ENCODE measurements at regions not wholly inside any gene's neighbourhood (a gene's known extent, or its start where the extent isn't known, plus 50 kb on each side); places are given as distances from the start of the nearest gene placed in this dataset.
"Not testable (repeated sequence)": the region's sequence is repeated elsewhere in the genome, so short reads cannot be mapped to it uniquely, and the experiment has no call there.

- Histone ChIP-seq H3K27me3 (no peaks in the 10 kb centered on the region), H3K4me3 (no peak overlapping the region), H3K9me3 (no peaks in the 10 kb centered on the region), H3K27ac (no peak overlapping the region), H3K36me3 (no peaks in the 10 kb centered on the region), H3K4me1 (no peaks in the 10 kb centered on the region)
- TF ChIP-seq CTCF (IDR thresholded peaks at IDR 0.05), result no peak
- DNase-seq, result no peak
- no peak for ATAC-seq
- intact Hi-C loops (cut with DNase I), result no loop called here
These were observed 185.5 kb upstream of the ZSWIM2 start for GRCh38 chr2:187034434-187034833.

GRCh38 chr2:187024739-187025138 lies 175.8 kb upstream of the ZSWIM2 start:
- peaks cover 12% of the 10 kb centered on the region for H3K9me3 ChIP-seq
- no peak overlapping the region for H3K27ac ChIP-seq
- intact Hi-C loops (cut with DNase I), result no loop called here
- H3K4me1 ChIP-seq, result no peaks in the 10 kb centered on the region
- H3K36me3 ChIP-seq, result no peaks in the 10 kb centered on the region
- H3K4me3 ChIP-seq, result no peak overlapping the region
- DNase-seq (no peak), ATAC-seq (no peak)
- TF ChIP-seq CTCF (IDR thresholded peaks at IDR 0.05), result no peak
- no peaks in the 10 kb centered on the region for H3K27me3 ChIP-seq

GRCh38 chr2:187023996-187024395 lies 175.0 kb upstream of the ZSWIM2 start:
- peaks cover 12% of the 10 kb centered on the region for H3K9me3 ChIP-seq
- H3K36me3 ChIP-seq; H3K4me1 ChIP-seq; DNase-seq; H3K27me3 ChIP-seq; ATAC-seq; H3K27ac ChIP-seq; intact Hi-C loops (cut with DNase I); H3K4me3 ChIP-seq: not testable (repeated sequence)

GRCh38 chr2:187017438-187017837 lies 168.5 kb upstream of the ZSWIM2 start:
- DNase-seq (no peak), ATAC-seq (no peak)
- intact Hi-C loops (cut with DNase I), result no loop called here
- no peaks in the 10 kb centered on the region for H3K4me1 ChIP-seq
- H3K9me3 ChIP-seq, result no peaks in the 10 kb centered on the region
- no peaks in the 10 kb centered on the region for H3K36me3 ChIP-seq
- no peak overlapping the region for H3K4me3 ChIP-seq
- H3K27ac ChIP-seq, result no peak overlapping the region
- H3K27me3 ChIP-seq, result no peaks in the 10 kb centered on the region
- TF ChIP-seq CTCF (IDR thresholded peaks at IDR 0.05), result no peak

- intact Hi-C loops (cut with DNase I), result no loop called here
- DNase-seq (no peak), ATAC-seq (no peak)
- H3K27ac ChIP-seq, result no peak overlapping the region
- TF ChIP-seq CTCF (IDR thresholded peaks at IDR 0.05), result no peak
- no peaks in the 10 kb centered on the region for H3K36me3 ChIP-seq
- H3K4me3 ChIP-seq, result no peak overlapping the region
- H3K4me1 ChIP-seq, result no peaks in the 10 kb centered on the region
- no peaks in the 10 kb centered on the region for H3K9me3 ChIP-seq
- H3K27me3 ChIP-seq, result no peaks in the 10 kb centered on the region
These were observed 164.1 kb upstream of the ZSWIM2 start for GRCh38 chr2:187013058-187013457.

- intact Hi-C loops (cut with DNase I), result no loop called here
- no peaks in the 10 kb centered on the region for H3K4me1 ChIP-seq
- no peak for ATAC-seq
- DNase-seq, result no peak
- TF ChIP-seq CTCF (IDR thresholded peaks at IDR 0.05), result no peak
- no peak overlapping the region for H3K27ac ChIP-seq
- no peaks in the 10 kb centered on the region for H3K36me3 ChIP-seq
- no peaks in the 10 kb centered on the region for H3K27me3 ChIP-seq
- no peak overlapping the region for H3K4me3 ChIP-seq
- no peaks in the 10 kb centered on the region for H3K9me3 ChIP-seq
These were observed 162.3 kb upstream of the ZSWIM2 start for GRCh38 chr2:187011206-187011832.
